Right lobe of liver (tissue), 4 donors: ENCODE measurements at regions not wholly inside any gene's neighbourhood (a gene's known extent, or its start where the extent isn't known, plus 50 kb on each side); places are given as distances from the start of the nearest gene placed in this dataset.

ENCODE experiments used
- CTCF ChIP-seq, 4 donors: fragments of 200-600 bp in 3 of 4; fragments of 450-650 bp in 1 of 4; IDR thresholded peaks; one replicate each; pipeline versions ENCODE4 v1.5.1 to v1.8.0; 2016 to 2022; ENCODE audit warnings: antibody characterized with exemption in 4 of 4, mild to moderate bottlenecking in 2 of 4
- POLR2A ChIP-seq: fragments of 450-650 bp; IDR thresholded peaks from one replicate; pipeline ENCODE4 v1.6.1; 2017; ENCODE audit warnings: antibody characterized with exemption, mild to moderate bottlenecking
- donor health status: DM: no; HTN: no; CAD: no.
- donor health status: DM: no; HTN: no; CAD: no.
- donor health status: DM: no; HTN: yes; CAD: no.

GRCh38 chr2:220226546-220226945 is 599.1 kb downstream of the SLC4A3 start:
- TF ChIP-seq CTCF (IDR thresholded peaks at IDR 0.05) (no peak), POLR2A (no peak)
